ENCODE measurements at regions not wholly inside any gene's neighbourhood (a gene's known extent, or its start where the extent isn't known, plus 50 kb on each side); places are given as distances from the start of the nearest gene placed in this dataset.
A peak's percentile ranks its signal among the peaks of the same experiment; 100 is the strongest.

- TF ChIP-seq FOSL2 (CRISPR knock-in tag; IDR thresholded peaks at IDR 0.05) (peak; percentile 33; the same call in 1 of the 2 replicates), POGZ (CRISPR knock-in tag; IDR thresholded peaks at IDR 0.05) (no peak)
Observed at GRCh38 chr6:40912158-40912946, 126.7 kb downstream of the UNC5CL start (continued).

DNA sequence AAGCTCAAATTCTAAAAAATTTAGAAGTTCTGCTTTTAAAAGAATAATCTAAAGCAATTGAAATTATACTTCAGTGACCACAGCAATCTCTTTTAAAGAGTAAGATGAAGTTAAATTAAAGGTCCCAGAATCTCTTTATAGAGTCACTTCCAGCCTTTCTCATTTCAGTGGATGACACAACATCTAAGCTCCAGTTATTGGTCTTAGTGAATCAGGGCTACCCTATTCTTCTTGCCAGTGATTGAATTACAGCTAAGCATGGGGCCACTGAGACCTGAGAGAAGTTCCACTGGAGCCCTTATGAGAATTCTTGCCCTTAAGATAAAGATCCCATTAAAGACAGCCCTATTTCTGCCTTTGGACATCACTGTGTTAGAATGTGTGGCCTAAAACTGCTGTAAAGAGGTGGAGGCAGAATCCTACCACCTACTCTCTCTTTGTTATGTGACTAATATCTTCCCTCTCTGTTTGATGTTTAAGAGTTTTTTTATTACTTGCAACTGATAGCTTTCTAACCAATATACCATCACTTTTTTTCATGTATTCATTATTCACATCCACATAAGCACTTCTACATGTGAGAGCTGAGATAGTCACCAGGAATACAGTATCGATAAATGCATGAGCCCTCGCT is 128.6 kb downstream of the UNC5CL start:
- H3K9me3 ChIP-seq (ENCODE audit: low read length): no peaks in the 10 kb centered on the region
- H3K4me1 ChIP-seq (ENCODE audit: insufficient read depth, low read length): peaks cover 52% of the 10 kb centered on the region
- ATAC-seq: no peak
- H3K9ac ChIP-seq (ENCODE audit: insufficient read depth, low read depth, low read length): no peak overlapping the region
- H4K20me1 ChIP-seq (ENCODE audit: insufficient read depth, low read length): no peaks in the 10 kb centered on the region
- H3K79me2 ChIP-seq (ENCODE audit: insufficient read depth, low read length): no peaks in the 10 kb centered on the region
- H3K27me3 ChIP-seq (ENCODE audit: control insufficient read depth in 1 of 2, insufficient read depth in 2 of 2, low read length in 2 of 2): no peaks in the 10 kb centered on the region
- DNase-seq (ENCODE audit: low spot score): no peak
- in situ Hi-C loops (cut with HindIII; ENCODE audit: extremely low pct_ligation_motif_present, low pct_unique_long_range_greater_than_20kb): no loop called here
- ChIA-PET POLR2A (no interaction called here), CTCF (ENCODE audit: low intra/inter-chr PET ratio, low total read pairs) (no interaction called here)
- no peak overlapping the region for H3K4me2 ChIP-seq (ENCODE audit: low read depth, low read length)
- intact Hi-C loops (cut with micrococcal nuclease; ENCODE audit: unreplicated experiment): no loop called here
- H3K27ac ChIP-seq (ENCODE audit: extremely low read length, insufficient read depth, low read length): no peak overlapping the region
- WGBS (ENCODE audit: low lambda C conversion rate): 77% methylated on average over 2 of the region's 2 CpGs
- no peaks in the 10 kb centered on the region for H3K36me3 ChIP-seq (replicated peaks in 1 of 2; ENCODE audit: control insufficient read depth in 1 of 2, insufficient read depth in 2 of 2, low read length in 2 of 2)
- H2AFZ ChIP-seq (ENCODE audit: low read length): no peak overlapping the region
- TF ChIP-seq ARID5B (CRISPR knock-in tag; IDR thresholded peaks at IDR 0.05) (no peak), IKZF4 (CRISPR knock-in tag; IDR thresholded peaks at IDR 0.05; ENCODE audit: borderline replicate concordance, low read depth, not compliant biosample characterization) (no peak), ZNF7 (CRISPR knock-in tag; IDR thresholded peaks at IDR 0.05) (no peak), SIX4 (CRISPR knock-in tag; IDR thresholded peaks at IDR 0.05) (no peak), HOXA3 (CRISPR knock-in tag; IDR thresholded peaks at IDR 0.05) (no peak), NFYC (CRISPR knock-in tag; IDR thresholded peaks at IDR 0.05) (no peak), ZKSCAN5 (CRISPR knock-in tag; IDR thresholded peaks at IDR 0.05) (no peak), SP1 (IDR thresholded peaks at IDR 0.05) (no peak), SP1 (CRISPR knock-in tag; IDR thresholded peaks at IDR 0.05) (no peak)
- H3K4me3 ChIP-seq (replicated peaks in 1 of 3; ENCODE audit: insufficient read depth in 1 of 3, low read depth in 2 of 3, low read length in 3 of 3): no peak overlapping the region
- no TSS peak for BruUV-seq (replicated peaks)
- no peak for FAIRE-seq
